NB4 (cell line): ENCODE measurements at regions not wholly inside any gene's neighbourhood (a gene's known extent, or its start where the extent isn't known, plus 50 kb on each side); places are given as distances from the start of the nearest gene placed in this dataset.

Experiments used
- CTCF ChIP-seq: IDR thresholded peaks from one replicate; pipeline ENCODE4 v1.5.1; 2012; ENCODE audit warnings: low read depth, low read length
- MAX ChIP-seq: IDR thresholded peaks from 2 replicates; pipeline ENCODE4 v1.6.1; 2011; ENCODE audit warnings: low read depth, low read length
- MYC ChIP-seq: IDR thresholded peaks from 2 replicates; pipeline ENCODE4 v1.6.1; 2011; ENCODE audit warnings: low read depth, low read length
- POLR2A ChIP-seq: IDR thresholded peaks from 2 replicates; pipeline ENCODE4 v1.6.1; 2011; ENCODE audit warnings: mild to moderate bottlenecking; ENCODE audit not compliant: insufficient read length; ENCODE audit errors: extremely low read depth

GRCh38 chr1:213678753-213679152 lies 309.0 kb upstream of the PROX1 start:
- TF ChIP-seq CTCF: no peak
- TF ChIP-seq POLR2A: no peak
- no peak for TF ChIP-seq MYC
- no peak for TF ChIP-seq MAX
